T-cell (primary cell): ENCODE measurements at regions not wholly inside any gene's neighbourhood (a gene's known extent, or its start where the extent isn't known, plus 50 kb on each side); places are given as distances from the start of the nearest gene placed in this dataset.

Experiments used
- ATAC-seq, 4 experiments: fragments of 200-7000 bp in 3 of 4; fragments of 150-1000 bp in 1 of 4; cut with Tn5 transposase; replicated peaks in 1 of 4; 1 replicate in 3 of 4; 2 replicates in 1 of 4; pipeline ENCODE4 v1.10.0; 2021; ENCODE audit warnings: moderate library complexity in 3 of 4, mild to moderate bottlenecking in 2 of 4, moderate number of reproducible peaks in 1 of 4
- CTCF ChIA-PET, 2 donors: fragments of 300-600 bp; sonication (Branson Sonifier 250); formaldehyde crosslinking; loops; one replicate each; lab custom pipeline; 2022; ENCODE audit warnings: antibody characterized with exemption in 2 of 2; lab: Charles Lee
- POLR2A ChIA-PET, 2 donors: fragments of 300-600 bp; sonication (Branson Sonifier 250); formaldehyde crosslinking; loops; one replicate each; lab custom pipeline; 2022; ENCODE audit warnings: antibody characterized with exemption in 2 of 2; lab: Charles Lee
- DNase-seq, 35 experiments: peaks; one replicate each; pipeline versions ENCODE4 v3.0.0 to v3.0.0-alpha.2; 2013 to 2023
- H3K27ac ChIP-seq: one replicate; pipeline ENCODE4 v1.5.1; 2013; ENCODE audit warnings: low read length
- H3K27me3 ChIP-seq, 2 experiments: replicated peaks in 1 of 2; 1 replicate in 1 of 2; 2 replicates in 1 of 2; pipeline versions ENCODE4 v1.6.1 to v1.7.0; 2013; ENCODE audit warnings: low read length in 1 of 2, mixed read lengths in 1 of 2; ENCODE audit not compliant: control insufficient read depth in 2 of 2, insufficient read depth in 2 of 2; ENCODE audit errors: extremely low read depth in 1 of 2
- H3K36me3 ChIP-seq, 2 donors: 1 replicate in 1 of 2; 2 replicates in 1 of 2; pipeline versions ENCODE4 v1.6.1 to v1.7.0; 2013; ENCODE audit warnings: low read length in 1 of 2; ENCODE audit not compliant: control insufficient read depth in 2 of 2, insufficient read depth in 1 of 2; ENCODE audit errors: extremely low read depth in 1 of 2
- H3K4me1 ChIP-seq, 2 experiments: 1 replicate in 1 of 2; 2 replicates in 1 of 2; pipeline versions ENCODE4 v1.6.1 to v1.7.0; 2013; ENCODE audit warnings: low read length in 2 of 2, mixed read lengths in 1 of 2; ENCODE audit not compliant: insufficient read depth in 2 of 2, control insufficient read depth in 1 of 2; ENCODE audit errors: extremely low read depth in 1 of 2
- H3K4me3 ChIP-seq, 2 donors: 1 replicate in 1 of 2; 2 replicates in 1 of 2; pipeline versions ENCODE4 v1.5.1 to v1.7.0; 2013; ENCODE audit warnings: mild to moderate bottlenecking in 2 of 2, low read length in 1 of 2, moderate library complexity in 1 of 2; ENCODE audit not compliant: control insufficient read depth in 1 of 2; ENCODE audit errors: extremely low read depth in 1 of 2
- H3K9me3 ChIP-seq: 2 replicates; pipeline ENCODE4 v1.7.0; 2013
- H3K27ac Mint-ChIP-seq, 2 donors: one replicate each; pipeline ENCODE4 v1.8.0; 2020 to 2021; ENCODE audit warnings: mild to moderate bottlenecking in 2 of 2, mixed read lengths in 2 of 2
- H3K27me3 Mint-ChIP-seq, 2 donors: one replicate each; pipeline ENCODE4 v1.8.0; 2021 to 2022; ENCODE audit warnings: mixed read lengths in 2 of 2
- H3K36me3 Mint-ChIP-seq: one replicate; pipeline ENCODE4 v1.8.0; 2021; ENCODE audit warnings: mixed read lengths
- H3K4me1 Mint-ChIP-seq, 3 donors: one replicate each; pipeline ENCODE4 v1.8.0; 2020 to 2022; ENCODE audit warnings: mixed read lengths in 3 of 3, mild to moderate bottlenecking in 1 of 3
- H3K4me3 Mint-ChIP-seq, 3 donors: one replicate each; pipeline ENCODE4 v1.8.0; 2020 to 2022; ENCODE audit warnings: mild to moderate bottlenecking in 3 of 3, mixed read lengths in 3 of 3, moderate library complexity in 3 of 3
- H3K9me3 Mint-ChIP-seq, 3 donors: one replicate each; pipeline ENCODE4 v1.8.0; 2020 to 2022; ENCODE audit warnings: mixed read lengths in 3 of 3
- WGBS: methylation state at CpG from one replicate; pipeline ENCODE4 v1.1.5; 2013; ENCODE audit warnings: missing lambda C conversion rate; ENCODE audit not compliant: insufficient coverage; 5-methylcytosine and 5-hydroxymethylcytosine counted together

GRCh38 chr10:129030603-129030895, 436.5 kb upstream of the MGMT start:
- peaks cover 4 to 17% of the 10 kb centered on the region in 2 donors for H3K27me3 Mint-ChIP-seq
- POLR2A ChIA-PET = interaction anchor here in 1 of 2 donors (0.6 kb wide), 1 partner anchor 1098 kb away, joined by 3 read pairs; no protein-coding TSS in a partner anchor
- ATAC-seq = no peak

DNA sequence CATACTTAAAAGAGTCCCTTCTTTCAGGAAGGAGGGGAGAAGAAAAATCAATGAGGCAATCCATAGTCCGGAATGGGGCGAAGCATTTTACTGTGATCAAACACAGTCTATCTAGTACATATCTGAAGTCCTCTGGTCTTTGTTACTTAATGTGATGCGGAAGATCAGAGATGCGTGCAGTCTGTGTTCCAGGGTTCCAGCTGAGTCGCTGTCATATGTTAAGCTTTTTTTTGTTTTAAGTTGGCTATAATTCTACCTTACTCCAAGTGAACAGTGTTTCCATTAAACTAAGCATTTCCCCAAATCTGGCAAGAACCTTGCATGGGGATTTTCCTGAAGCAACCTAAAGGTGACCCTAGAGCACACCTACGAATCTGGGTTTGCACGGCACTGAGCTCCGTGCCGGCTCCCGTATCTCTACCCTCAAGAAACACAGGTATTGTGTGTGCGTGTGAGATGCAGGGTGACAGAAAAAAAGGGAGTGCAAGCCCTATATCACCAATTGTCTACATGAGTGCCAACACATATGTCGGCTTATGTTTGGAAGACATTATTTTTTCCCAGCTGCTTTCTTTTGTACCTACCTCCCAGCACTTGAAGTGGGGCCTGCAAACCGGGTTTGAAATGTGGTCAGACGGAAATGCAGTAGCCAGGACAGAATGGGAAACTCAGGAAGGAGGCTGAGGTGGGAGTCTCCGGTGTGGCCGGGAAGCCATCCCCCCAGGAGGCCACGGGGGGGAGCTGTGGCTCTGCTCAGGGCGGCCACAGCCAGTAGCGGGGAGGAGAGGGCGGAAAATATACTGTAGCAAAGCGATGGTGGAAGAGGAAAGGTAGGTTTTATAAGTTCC, 435.8 kb upstream of the MGMT start:
- H3K27ac Mint-ChIP-seq = peak overlapping the region in 1 of 2 donors; percentile 20
- DNase-seq = peak in 32 of 35 experiments; percentile 18 to 73 (median 34)
- peaks cover 25 to 39% (median 32%) of the 10 kb centered on the region in 3 donors for H3K4me1 Mint-ChIP-seq
- H3K36me3 ChIP-seq = no peaks in the 10 kb centered on the region
- peak; percentile 52 to 58 (median 54) for ATAC-seq
- peak overlapping the region in 1 of 3 donors; percentile 48 for H3K4me3 Mint-ChIP-seq
- CTCF ChIA-PET = interaction anchor here (0.5 to 0.9 kb wide), 4 partner anchors 301 to 940 kb away, joined by 3 to 8 read pairs (median 6); no protein-coding TSS in a partner anchor
- H3K4me1 ChIP-seq = peaks cover 7 to 22% of the 10 kb centered on the region in 2 experiments
- no peaks in the 10 kb centered on the region for H3K9me3 ChIP-seq
- no peak overlapping the region for H3K4me3 ChIP-seq
- H3K27me3 ChIP-seq = peaks cover 0 to 10% of the 10 kb centered on the region in 2 experiments
- no peaks in the 10 kb centered on the region for H3K9me3 Mint-ChIP-seq
- WGBS = 5% methylated on average over 9 of the region's 21 CpGs
- H3K36me3 Mint-ChIP-seq = no peaks in the 10 kb centered on the region
- no peak overlapping the region for H3K27ac ChIP-seq
- POLR2A ChIA-PET = no interaction called here
- peaks cover 8 to 20% of the 10 kb centered on the region in 2 donors for H3K27me3 Mint-ChIP-seq

More at GRCh38 chr10:129030603-129030895, 436.5 kb upstream of the MGMT start:
- Histone ChIP-seq H3K9me3 (no peaks in the 10 kb centered on the region), H3K27me3 (peaks cover 0 to 15% of the 10 kb centered on the region in 2 experiments), H3K36me3 (no peaks in the 10 kb centered on the region), H3K4me3 (no peak overlapping the region), H3K4me1 (peaks cover under 1 to 15% of the 10 kb centered on the region in 2 experiments), H3K27ac (no peak overlapping the region)
- Mint-ChIP-seq H3K27ac (no peak overlapping the region), H3K9me3 (no peaks in the 10 kb centered on the region), H3K4me3 (no peak overlapping the region), H3K36me3 (no peaks in the 10 kb centered on the region), H3K4me1 (peaks cover 19 to 32% (median 25%) of the 10 kb centered on the region in 3 donors)
- 97% methylated on average over 4 of the region's 14 CpGs for WGBS
- CTCF ChIA-PET = interaction anchor here in 1 of 2 donors (0.5 kb wide), 1 partner anchor 338 kb away, joined by 3 read pairs; no protein-coding TSS in a partner anchor
- DNase-seq = no peak

- DNase-seq = no peak
- Mint-ChIP-seq H3K4me3 (peak overlapping the region in 1 of 3 donors; percentile 48), H3K27ac (peak overlapping the region in 1 of 2 donors; percentile 20), H3K27me3 (peaks cover 8 to 23% of the 10 kb centered on the region in 2 donors), H3K36me3 (no peaks in the 10 kb centered on the region), H3K4me1 (peaks cover 29 to 45% (median 36%) of the 10 kb centered on the region in 3 donors), H3K9me3 (no peaks in the 10 kb centered on the region)
- WGBS = 0% methylated on average over 1 of the region's 2 CpGs
- Histone ChIP-seq H3K27me3 (peaks cover 0 to 10% of the 10 kb centered on the region in 2 experiments), H3K4me1 (peaks cover 10 to 27% of the 10 kb centered on the region in 2 experiments), H3K4me3 (no peak overlapping the region), H3K9me3 (no peaks in the 10 kb centered on the region), H3K36me3 (no peaks in the 10 kb centered on the region), H3K27ac (no peak overlapping the region)
- ATAC-seq = no peak
- ChIA-PET CTCF (interaction anchor here (0.7 to 0.9 kb wide), 4 partner anchors 300 to 1078 kb away, joined by 4 to 8 read pairs (median 6); no protein-coding TSS in a partner anchor), POLR2A (no interaction called here)
Observed at GRCh38 chr10:129031844-129032150, 435.2 kb upstream of the MGMT start.

GRCh38 chr10:129032372-129033313, 434.4 kb upstream of the MGMT start:
- no peaks in the 10 kb centered on the region for H3K9me3 ChIP-seq
- Mint-ChIP-seq H3K27me3 (peaks cover 8 to 23% of the 10 kb centered on the region in 2 donors), H3K27ac (no peak overlapping the region), H3K4me3 (no peak overlapping the region), H3K36me3 (no peaks in the 10 kb centered on the region), H3K4me1 (peaks cover 35 to 52% (median 42%) of the 10 kb centered on the region in 3 donors), H3K9me3 (no peaks in the 10 kb centered on the region)
- 82% methylated on average over 9 of the region's 28 CpGs for WGBS
- no peak overlapping the region for H3K4me3 ChIP-seq
- H3K27me3 ChIP-seq = peaks cover 0 to 10% of the 10 kb centered on the region in 2 experiments
- peaks cover 15 to 34% of the 10 kb centered on the region in 2 experiments for H3K4me1 ChIP-seq
- CTCF ChIA-PET = interaction anchor here (0.6 to 0.9 kb wide), 4 partner anchors 299 to 1077 kb away, joined by 3 to 8 read pairs (median 4); no protein-coding TSS in a partner anchor
- POLR2A ChIA-PET = no interaction called here
- no peaks in the 10 kb centered on the region for H3K36me3 ChIP-seq
- no peak overlapping the region for H3K27ac ChIP-seq
- ATAC-seq (no peak), DNase-seq (no peak)

GRCh38 chr10:129033340-129033739, 433.7 kb upstream of the MGMT start:
- POLR2A ChIA-PET = no interaction called here
- CTCF ChIA-PET = interaction anchor here in 1 of 2 donors (0.6 kb wide), 1 partner anchor 818 kb away, joined by 3 read pairs; no protein-coding TSS in a partner anchor
- H3K27me3 Mint-ChIP-seq = peaks cover 8 to 23% of the 10 kb centered on the region in 2 donors
- Histone ChIP-seq H3K4me3 (no peak overlapping the region), H3K36me3 (no peaks in the 10 kb centered on the region), H3K27me3 (peaks cover 0 to 10% of the 10 kb centered on the region in 2 experiments), H3K4me1 (peaks cover 15 to 37% of the 10 kb centered on the region in 2 experiments), H3K27ac (no peak overlapping the region), H3K9me3 (no peaks in the 10 kb centered on the region)
- no peak for ATAC-seq
- peaks cover 40 to 52% (median 42%) of the 10 kb centered on the region in 3 donors for H3K4me1 Mint-ChIP-seq
- no peaks in the 10 kb centered on the region for H3K9me3 Mint-ChIP-seq
- no peak for DNase-seq
- no CpG with 5 or more reads among the region's 8 CpGs for WGBS
- no peaks in the 10 kb centered on the region for H3K36me3 Mint-ChIP-seq
- H3K4me3 Mint-ChIP-seq = no peak overlapping the region
- H3K27ac Mint-ChIP-seq = peak overlapping the region in 1 of 2 donors; percentile 36
